H1 (cell line): ENCODE measurements at regions not wholly inside any gene's neighbourhood (a gene's known extent, or its start where the extent isn't known, plus 50 kb on each side); places are given as distances from the start of the nearest gene placed in this dataset.

Source experiments
- CBX8 ChIP-seq: fragments of 300-800, 300-1000 bp; sonication (generic); IDR thresholded peaks from 2 replicates; pipeline ENCODE4 v1.7.1; 2016; ENCODE audit warnings: low read depth, low read length, borderline replicate concordance
- KDM4A ChIP-seq: IDR thresholded peaks from one replicate; pipeline ENCODE4 v1.7.1; 2012; ENCODE audit warnings: low read depth, mild to moderate bottlenecking, moderate library complexity, low read length, inconsistent platforms; ENCODE audit not compliant: severe bottlenecking
- SIX5 ChIP-seq: IDR thresholded peaks from 2 replicates; pipeline ENCODE4 v1.6.1; 2011; ENCODE audit warnings: mild to moderate bottlenecking, low read depth, low read length
- TAF1 ChIP-seq: IDR thresholded peaks from 2 replicates; pipeline ENCODE4 v1.6.1; 2011; ENCODE audit warnings: mild to moderate bottlenecking, low read depth, low read length
- TF ChIP-seq, protein P1 (sequence below): fragments of 300-600 bp; sonication (generic); IDR thresholded peaks from 2 replicates; pipeline ENCODE4 v1.7.1; 2012; ENCODE audit warnings: low read length, moderate library complexity, mild to moderate bottlenecking, inconsistent platforms; ENCODE audit not compliant: insufficient replicate concordance

DNA sequence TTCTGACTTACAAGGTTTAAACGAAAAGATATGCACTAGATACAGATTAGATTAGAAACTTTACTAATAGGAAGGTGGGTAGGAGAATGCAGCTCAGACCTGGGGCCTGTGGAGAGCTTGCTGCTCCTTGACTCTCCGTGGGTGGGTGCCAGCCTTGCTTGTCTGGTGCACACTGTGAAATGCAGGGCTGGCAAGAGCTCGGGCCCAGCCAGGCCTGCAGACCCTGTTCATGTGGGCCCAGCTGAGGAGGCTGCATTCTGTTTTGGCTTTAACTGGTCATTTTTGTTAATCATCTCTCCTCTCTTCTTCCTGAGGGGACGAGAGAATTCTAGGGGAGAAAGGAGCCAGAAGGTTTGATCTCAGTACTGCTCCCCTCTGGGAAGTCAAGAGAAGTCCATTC, 325.4 kb downstream of the QKI start (continued):
- TF ChIP-seq CBX8 (no peak), SIX5 (no peak), KDM4A (no peak), TAF1 (no peak)
- TF ChIP-seq, protein P1, sequence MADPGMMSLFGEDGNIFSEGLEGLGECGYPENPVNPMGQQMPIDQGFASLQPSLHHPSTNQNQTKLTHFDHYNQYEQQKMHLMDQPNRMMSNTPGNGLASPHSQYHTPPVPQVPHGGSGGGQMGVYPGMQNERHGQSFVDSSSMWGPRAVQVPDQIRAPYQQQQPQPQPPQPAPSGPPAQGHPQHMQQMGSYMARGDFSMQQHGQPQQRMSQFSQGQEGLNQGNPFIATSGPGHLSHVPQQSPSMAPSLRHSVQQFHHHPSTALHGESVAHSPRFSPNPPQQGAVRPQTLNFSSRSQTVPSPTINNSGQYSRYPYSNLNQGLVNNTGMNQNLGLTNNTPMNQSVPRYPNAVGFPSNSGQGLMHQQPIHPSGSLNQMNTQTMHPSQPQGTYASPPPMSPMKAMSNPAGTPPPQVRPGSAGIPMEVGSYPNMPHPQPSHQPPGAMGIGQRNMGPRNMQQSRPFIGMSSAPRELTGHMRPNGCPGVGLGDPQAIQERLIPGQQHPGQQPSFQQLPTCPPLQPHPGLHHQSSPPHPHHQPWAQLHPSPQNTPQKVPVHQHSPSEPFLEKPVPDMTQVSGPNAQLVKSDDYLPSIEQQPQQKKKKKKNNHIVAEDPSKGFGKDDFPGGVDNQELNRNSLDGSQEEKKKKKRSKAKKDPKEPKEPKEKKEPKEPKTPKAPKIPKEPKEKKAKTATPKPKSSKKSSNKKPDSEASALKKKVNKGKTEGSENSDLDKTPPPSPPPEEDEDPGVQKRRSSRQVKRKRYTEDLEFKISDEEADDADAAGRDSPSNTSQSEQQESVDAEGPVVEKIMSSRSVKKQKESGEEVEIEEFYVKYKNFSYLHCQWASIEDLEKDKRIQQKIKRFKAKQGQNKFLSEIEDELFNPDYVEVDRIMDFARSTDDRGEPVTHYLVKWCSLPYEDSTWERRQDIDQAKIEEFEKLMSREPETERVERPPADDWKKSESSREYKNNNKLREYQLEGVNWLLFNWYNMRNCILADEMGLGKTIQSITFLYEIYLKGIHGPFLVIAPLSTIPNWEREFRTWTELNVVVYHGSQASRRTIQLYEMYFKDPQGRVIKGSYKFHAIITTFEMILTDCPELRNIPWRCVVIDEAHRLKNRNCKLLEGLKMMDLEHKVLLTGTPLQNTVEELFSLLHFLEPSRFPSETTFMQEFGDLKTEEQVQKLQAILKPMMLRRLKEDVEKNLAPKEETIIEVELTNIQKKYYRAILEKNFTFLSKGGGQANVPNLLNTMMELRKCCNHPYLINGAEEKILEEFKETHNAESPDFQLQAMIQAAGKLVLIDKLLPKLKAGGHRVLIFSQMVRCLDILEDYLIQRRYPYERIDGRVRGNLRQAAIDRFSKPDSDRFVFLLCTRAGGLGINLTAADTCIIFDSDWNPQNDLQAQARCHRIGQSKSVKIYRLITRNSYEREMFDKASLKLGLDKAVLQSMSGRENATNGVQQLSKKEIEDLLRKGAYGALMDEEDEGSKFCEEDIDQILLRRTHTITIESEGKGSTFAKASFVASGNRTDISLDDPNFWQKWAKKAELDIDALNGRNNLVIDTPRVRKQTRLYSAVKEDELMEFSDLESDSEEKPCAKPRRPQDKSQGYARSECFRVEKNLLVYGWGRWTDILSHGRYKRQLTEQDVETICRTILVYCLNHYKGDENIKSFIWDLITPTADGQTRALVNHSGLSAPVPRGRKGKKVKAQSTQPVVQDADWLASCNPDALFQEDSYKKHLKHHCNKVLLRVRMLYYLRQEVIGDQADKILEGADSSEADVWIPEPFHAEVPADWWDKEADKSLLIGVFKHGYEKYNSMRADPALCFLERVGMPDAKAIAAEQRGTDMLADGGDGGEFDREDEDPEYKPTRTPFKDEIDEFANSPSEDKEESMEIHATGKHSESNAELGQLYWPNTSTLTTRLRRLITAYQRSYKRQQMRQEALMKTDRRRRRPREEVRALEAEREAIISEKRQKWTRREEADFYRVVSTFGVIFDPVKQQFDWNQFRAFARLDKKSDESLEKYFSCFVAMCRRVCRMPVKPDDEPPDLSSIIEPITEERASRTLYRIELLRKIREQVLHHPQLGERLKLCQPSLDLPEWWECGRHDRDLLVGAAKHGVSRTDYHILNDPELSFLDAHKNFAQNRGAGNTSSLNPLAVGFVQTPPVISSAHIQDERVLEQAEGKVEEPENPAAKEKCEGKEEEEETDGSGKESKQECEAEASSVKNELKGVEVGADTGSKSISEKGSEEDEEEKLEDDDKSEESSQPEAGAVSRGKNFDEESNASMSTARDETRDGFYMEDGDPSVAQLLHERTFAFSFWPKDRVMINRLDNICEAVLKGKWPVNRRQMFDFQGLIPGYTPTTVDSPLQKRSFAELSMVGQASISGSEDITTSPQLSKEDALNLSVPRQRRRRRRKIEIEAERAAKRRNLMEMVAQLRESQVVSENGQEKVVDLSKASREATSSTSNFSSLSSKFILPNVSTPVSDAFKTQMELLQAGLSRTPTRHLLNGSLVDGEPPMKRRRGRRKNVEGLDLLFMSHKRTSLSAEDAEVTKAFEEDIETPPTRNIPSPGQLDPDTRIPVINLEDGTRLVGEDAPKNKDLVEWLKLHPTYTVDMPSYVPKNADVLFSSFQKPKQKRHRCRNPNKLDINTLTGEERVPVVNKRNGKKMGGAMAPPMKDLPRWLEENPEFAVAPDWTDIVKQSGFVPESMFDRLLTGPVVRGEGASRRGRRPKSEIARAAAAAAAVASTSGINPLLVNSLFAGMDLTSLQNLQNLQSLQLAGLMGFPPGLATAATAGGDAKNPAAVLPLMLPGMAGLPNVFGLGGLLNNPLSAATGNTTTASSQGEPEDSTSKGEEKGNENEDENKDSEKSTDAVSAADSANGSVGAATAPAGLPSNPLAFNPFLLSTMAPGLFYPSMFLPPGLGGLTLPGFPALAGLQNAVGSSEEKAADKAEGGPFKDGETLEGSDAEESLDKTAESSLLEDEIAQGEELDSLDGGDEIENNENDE = no peak
- TF ChIP-seq, all 59 proteins: peak for 0
